ENCODE measurements at regions not wholly inside any gene's neighbourhood (a gene's known extent, or its start where the extent isn't known, plus 50 kb on each side); places are given as distances from the start of the nearest gene placed in this dataset.

- no peak for DNase-seq (ENCODE audit: low read depth)
These were observed 144.6 kb upstream of the FOXF1 start for GRCh38 chr16:86365513-86366273.

GRCh38 chr16:86366481-86366880 lies 143.8 kb upstream of the FOXF1 start:
- DNase-seq (ENCODE audit: low read depth), result no peak

GRCh38 chr16:86367291-86368072 lies 142.8 kb upstream of the FOXF1 start:
- DNase-seq (ENCODE audit: low read depth), result no peak

GRCh38 chr16:86368261-86368660 lies 142.1 kb upstream of the FOXF1 start:
- no peak for DNase-seq (ENCODE audit: low read depth)

GRCh38 chr16:86370062-86370461 lies 140.3 kb upstream of the FOXF1 start:
- no peak for DNase-seq (ENCODE audit: low read depth)

GRCh38 chr16:86371083-86371803 lies 139.1 kb upstream of the FOXF1 start:
- DNase-seq (ENCODE audit: low read depth), result no peak

GRCh38 chr16:86372193-86372592 lies 138.1 kb upstream of the FOXF1 start:
- no peak for DNase-seq (ENCODE audit: low read depth)

GRCh38 chr16:86373276-86373901 lies 136.9 kb upstream of the FOXF1 start:
- DNase-seq (ENCODE audit: low read depth), result no peak

- no peak for DNase-seq (ENCODE audit: low read depth)
These were observed 135.7 kb upstream of the FOXF1 start for GRCh38 chr16:86374603-86375130.

- DNase-seq (ENCODE audit: low read depth), result no peak
These were observed 135.0 kb upstream of the FOXF1 start for GRCh38 chr16:86375364-86375763.

GRCh38 chr16:86375851-86376250 lies 134.5 kb upstream of the FOXF1 start:
- no peak for DNase-seq (ENCODE audit: low read depth)

- no peak for DNase-seq (ENCODE audit: low read depth)
These were observed 133.5 kb upstream of the FOXF1 start for GRCh38 chr16:86376837-86377236.

GRCh38 chr16:86377251-86378022 lies 132.9 kb upstream of the FOXF1 start:
- DNase-seq (ENCODE audit: low read depth), result no peak

- DNase-seq (ENCODE audit: low read depth), result no peak
These were observed 132.2 kb upstream of the FOXF1 start for GRCh38 chr16:86378128-86378527.

- no peak for DNase-seq (ENCODE audit: low read depth)
These were observed 131.4 kb upstream of the FOXF1 start for GRCh38 chr16:86378831-86379504.

GRCh38 chr16:86379505-86379846 lies 130.9 kb upstream of the FOXF1 start:
- no peak for DNase-seq (ENCODE audit: low read depth)

GRCh38 chr16:86380030-86380429 lies 130.3 kb upstream of the FOXF1 start:
- DNase-seq (ENCODE audit: low read depth), result no peak

- no peak for DNase-seq (ENCODE audit: low read depth)
These were observed 128.8 kb upstream of the FOXF1 start for GRCh38 chr16:86381491-86381890.

GRCh38 chr16:86382067-86382773 lies 128.1 kb upstream of the FOXF1 start:
- DNase-seq (ENCODE audit: low read depth), result no peak

- DNase-seq (ENCODE audit: low read depth), result no peak
These were observed 127.4 kb upstream of the FOXF1 start for GRCh38 chr16:86382774-86383407.

Data from activated T-helper 1 cell treated with Interleukin-2 at 50 U/mL for 16 hours (primary cell).